Fibroblast of villous mesenchyme (primary cell): ENCODE measurements at regions not wholly inside any gene's neighbourhood (a gene's known extent, or its start where the extent isn't known, plus 50 kb on each side); places are given as distances from the start of the nearest gene placed in this dataset.

Experiments
- DNase-seq: peaks from one replicate; pipeline ENCODE4 v3.0.0-alpha.2; 2010; ENCODE audit warnings: low read depth
- H3K4me3 ChIP-seq: 2 replicates; pipeline ENCODE4 v1.5.1; 2011; ENCODE audit warnings: low read depth, mild to moderate bottlenecking, low read length
- TF ChIP-seq, protein P1 (sequence below): IDR thresholded peaks from 2 replicates; pipeline ENCODE4 v1.5.1; 2012; ENCODE audit warnings: low read depth, mild to moderate bottlenecking, low read length; ENCODE audit not compliant: insufficient read depth

DNA sequence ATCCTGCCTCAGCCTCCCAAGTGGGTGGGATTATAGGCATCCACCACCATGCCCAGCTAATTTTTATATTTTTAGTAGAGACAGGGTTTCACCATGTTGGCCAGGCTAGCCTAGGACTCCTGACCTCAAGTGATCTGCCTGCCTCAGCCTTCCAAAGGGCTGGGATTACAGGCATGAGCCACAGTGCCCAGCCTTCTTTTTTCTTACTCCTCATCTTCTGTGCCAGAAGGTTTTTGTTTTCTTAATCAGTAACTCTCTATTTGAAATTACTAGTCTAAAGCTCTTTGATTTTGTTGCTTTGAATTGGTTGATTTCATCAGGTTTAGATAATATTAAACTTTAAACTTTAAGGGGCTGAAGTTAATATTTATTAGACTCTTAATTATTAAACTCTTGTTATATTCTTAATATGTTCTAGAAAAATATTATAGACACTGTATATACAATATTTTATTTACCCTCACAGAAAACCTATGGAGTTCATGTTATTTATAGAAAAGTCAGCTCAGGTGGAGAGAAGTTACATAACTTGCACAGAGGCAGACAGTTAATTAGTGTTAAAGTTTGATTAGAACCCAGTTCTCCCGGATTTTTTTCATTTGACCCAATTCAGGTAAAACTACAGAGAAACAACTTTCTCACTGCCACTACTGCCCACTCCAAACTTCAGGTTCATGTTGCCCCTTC, 177.4 kb upstream of the SGK1 start:
- DNase-seq = no peak
- no peak overlapping the region for H3K4me3 ChIP-seq
- TF ChIP-seq, protein P1, sequence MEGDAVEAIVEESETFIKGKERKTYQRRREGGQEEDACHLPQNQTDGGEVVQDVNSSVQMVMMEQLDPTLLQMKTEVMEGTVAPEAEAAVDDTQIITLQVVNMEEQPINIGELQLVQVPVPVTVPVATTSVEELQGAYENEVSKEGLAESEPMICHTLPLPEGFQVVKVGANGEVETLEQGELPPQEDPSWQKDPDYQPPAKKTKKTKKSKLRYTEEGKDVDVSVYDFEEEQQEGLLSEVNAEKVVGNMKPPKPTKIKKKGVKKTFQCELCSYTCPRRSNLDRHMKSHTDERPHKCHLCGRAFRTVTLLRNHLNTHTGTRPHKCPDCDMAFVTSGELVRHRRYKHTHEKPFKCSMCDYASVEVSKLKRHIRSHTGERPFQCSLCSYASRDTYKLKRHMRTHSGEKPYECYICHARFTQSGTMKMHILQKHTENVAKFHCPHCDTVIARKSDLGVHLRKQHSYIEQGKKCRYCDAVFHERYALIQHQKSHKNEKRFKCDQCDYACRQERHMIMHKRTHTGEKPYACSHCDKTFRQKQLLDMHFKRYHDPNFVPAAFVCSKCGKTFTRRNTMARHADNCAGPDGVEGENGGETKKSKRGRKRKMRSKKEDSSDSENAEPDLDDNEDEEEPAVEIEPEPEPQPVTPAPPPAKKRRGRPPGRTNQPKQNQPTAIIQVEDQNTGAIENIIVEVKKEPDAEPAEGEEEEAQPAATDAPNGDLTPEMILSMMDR = no peak

DNA sequence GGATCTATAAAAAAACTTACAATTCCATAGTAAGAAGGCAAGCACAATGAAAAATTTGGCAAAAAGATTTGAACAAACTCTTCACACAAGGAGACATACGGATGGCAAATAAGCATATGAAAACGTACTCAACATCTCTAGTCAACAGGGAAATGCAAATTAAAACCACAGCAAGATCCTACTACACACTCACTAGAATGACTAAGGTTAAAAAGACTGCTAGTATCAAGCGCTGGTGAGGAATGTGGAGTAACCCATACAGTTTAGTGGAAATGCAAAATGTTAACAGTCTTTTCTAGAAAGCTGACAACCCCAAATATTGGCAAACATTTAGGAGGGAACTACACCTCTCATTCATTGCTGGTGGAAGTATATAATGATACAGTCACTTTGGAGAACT, 175.9 kb upstream of the SGK1 start:
- DNase-seq = no peak
- no peak overlapping the region for H3K4me3 ChIP-seq
- TF ChIP-seq, protein P1 = no peak

DNA sequence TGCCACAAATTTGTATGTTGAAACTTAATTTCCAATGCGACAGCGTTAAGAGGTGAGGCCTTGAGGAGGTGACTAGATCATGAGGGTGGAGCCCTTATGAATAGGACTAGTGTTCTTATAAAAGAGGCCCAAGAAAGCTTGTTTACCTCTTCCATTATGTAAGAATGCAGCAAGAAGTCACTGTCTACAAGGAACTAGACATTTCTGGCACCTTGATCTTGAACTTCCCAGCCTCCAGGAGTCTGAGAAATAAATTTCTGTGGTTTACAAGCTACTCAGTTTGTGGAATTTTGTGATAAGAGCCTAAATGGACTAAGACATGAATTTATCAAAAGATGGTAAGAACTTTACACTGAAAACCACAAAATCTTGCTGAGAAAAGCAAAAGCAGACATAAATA, 173.6 kb upstream of the SGK1 start:
- TF ChIP-seq, protein P1 = no peak
- peak; percentile 93 for DNase-seq
- H3K4me3 ChIP-seq = no peak overlapping the region

DNA sequence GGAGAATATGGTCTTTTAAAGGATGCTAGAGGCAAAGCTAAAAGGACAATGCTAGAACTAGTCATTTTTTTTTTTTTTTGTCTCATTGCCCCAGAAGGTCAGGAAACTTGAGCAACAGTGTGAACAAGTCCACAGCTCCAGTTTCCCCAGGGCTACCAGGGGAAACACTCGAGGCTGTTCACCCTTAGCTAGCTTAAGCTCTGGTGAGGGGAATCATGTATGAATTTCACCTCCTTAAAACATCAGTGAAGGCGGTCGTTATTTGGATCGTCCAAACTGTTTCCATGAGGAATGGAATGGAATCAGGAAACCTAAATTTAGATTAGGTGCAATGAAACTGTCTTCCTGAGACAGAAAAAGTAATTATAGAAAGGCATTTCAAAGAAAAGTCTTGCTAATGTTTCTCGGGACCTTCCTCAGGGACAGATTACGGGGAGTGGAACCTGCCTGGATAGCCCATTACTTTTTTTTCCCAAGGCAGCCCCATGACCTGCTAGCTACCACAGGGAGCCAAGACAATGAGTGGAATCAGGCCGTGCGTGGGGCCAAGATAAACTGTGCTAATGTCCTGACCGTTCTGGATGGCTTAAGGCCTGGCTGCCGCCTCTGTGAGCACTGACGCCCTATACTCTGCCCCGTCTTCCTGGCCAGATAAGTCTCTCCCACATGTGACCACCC, 164.8 kb upstream of the SGK1 start:
- no peak overlapping the region for H3K4me3 ChIP-seq
- TF ChIP-seq, protein P1 = no peak
- DNase-seq = peak; percentile 13

DNA sequence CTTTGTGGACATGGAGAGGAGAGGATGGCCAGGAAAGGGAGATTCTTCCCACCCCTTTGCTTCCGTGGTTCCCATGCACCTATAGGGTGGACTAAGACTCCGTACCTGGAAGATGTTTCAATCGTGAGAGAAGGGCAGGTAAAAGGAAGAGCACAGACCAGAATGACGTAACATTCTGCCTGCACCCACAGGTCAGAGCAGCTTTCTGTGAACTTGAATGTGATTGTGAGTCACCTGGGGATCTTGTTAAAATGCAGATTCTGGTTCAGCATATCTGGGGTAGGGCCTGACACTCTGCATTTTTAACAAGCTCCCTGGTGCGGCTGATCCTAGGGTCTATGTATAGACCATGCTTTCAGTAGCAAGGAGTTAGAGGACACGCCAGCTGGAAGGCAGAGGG, 164.1 kb upstream of the SGK1 start:
- no peak overlapping the region for H3K4me3 ChIP-seq
- TF ChIP-seq, protein P1 = no peak
- no peak for DNase-seq

DNA sequence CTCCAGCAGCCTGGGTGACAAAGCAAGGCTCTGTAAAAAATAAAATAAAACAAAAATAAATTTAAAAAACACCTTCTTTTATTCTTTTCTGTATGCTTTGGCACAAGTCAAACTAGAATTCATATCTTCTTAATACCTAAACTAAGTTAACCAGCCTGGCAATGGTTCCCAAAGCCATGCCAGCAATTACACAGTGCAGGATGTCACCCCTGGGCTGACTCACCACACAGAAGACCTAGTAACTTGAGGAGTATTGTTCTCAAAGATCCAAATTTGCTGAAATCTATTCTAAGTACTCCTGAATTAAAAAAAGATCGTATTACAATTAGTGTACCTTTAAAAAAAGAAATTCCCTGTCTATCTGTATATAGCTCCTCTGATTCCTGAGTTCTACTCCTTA, 162.7 kb upstream of the SGK1 start:
- TF ChIP-seq, protein P1 = no peak
- no peak overlapping the region for H3K4me3 ChIP-seq
- DNase-seq = no peak
